ENCODE measurements at regions not wholly inside any gene's neighbourhood (a gene's known extent, or its start where the extent isn't known, plus 50 kb on each side); places are given as distances from the start of the nearest gene placed in this dataset.

GRCh38 chr12:75571656-75572205, 60.3 kb upstream of the KRR1 start:
- no peak for TF ChIP-seq CTCF (IDR thresholded peaks at IDR 0.05)
- no peak for TF ChIP-seq MYBL2 (CRISPR knock-in tag; IDR thresholded peaks at IDR 0.05)
- TF ChIP-seq ATF3 (CRISPR knock-in tag; conservative IDR thresholded peaks at IDR 0.05): no peak

Data from WTC11 (cell line).